Natural killer cell treated with Interleukin-12 subunit alpha and Interleukin-12 subunit beta and Interleukin-15 and Interleukin-18, amount 100 ng/mL, for 72 hours (primary cell): ENCODE measurements at regions not wholly inside any gene's neighbourhood (a gene's known extent, or its start where the extent isn't known, plus 50 kb on each side); places are given as distances from the start of the nearest gene placed in this dataset.
"Not testable (repeated sequence)": the region's sequence is repeated elsewhere in the genome, so short reads cannot be mapped to it uniquely, and the experiment has no call there.

Experiments used
- ATAC-seq, 2 donors: fragments of 150-1000 bp; cut with Tn5 transposase in 1 of 2; sonication (Bioruptor Pico), chemical (Tn5 transposase) in 1 of 2; 2 replicates each; pipeline ENCODE4 v1.10.0; 2021
- DNase-seq: peaks from one replicate; pipeline ENCODE4 v3.0.0; 2022; ENCODE audit warnings: low spot score
- H3K27ac Mint-ChIP-seq, 2 donors: 1 replicate in 1 of 2; 2 replicates in 1 of 2; pipeline ENCODE4 v1.8.0; 2022; ENCODE audit warnings: mixed read lengths in 2 of 2, mild to moderate bottlenecking in 1 of 2, moderate library complexity in 1 of 2
- H3K27me3 Mint-ChIP-seq, 2 donors: 1 replicate in 1 of 2; 2 replicates in 1 of 2; pipeline ENCODE4 v1.8.0; 2022; ENCODE audit warnings: mixed read lengths in 2 of 2
- H3K36me3 Mint-ChIP-seq: one replicate; pipeline ENCODE4 v1.8.0; 2022; ENCODE audit warnings: mixed read lengths
- H3K4me1 Mint-ChIP-seq, 2 donors: 1 replicate in 1 of 2; 2 replicates in 1 of 2; pipeline ENCODE4 v1.8.0; 2022; ENCODE audit warnings: low read depth in 2 of 2, mixed read lengths in 2 of 2, mild to moderate bottlenecking in 1 of 2
- H3K4me3 Mint-ChIP-seq: one replicate; pipeline ENCODE4 v1.8.0; 2022; ENCODE audit warnings: mixed read lengths
- H3K9me3 Mint-ChIP-seq: 2 replicates; pipeline ENCODE4 v1.8.0; 2022; ENCODE audit warnings: mixed read lengths

GRCh38 chr6:114998492-114998891, 655.7 kb upstream of the HS3ST5 start:
- DNase-seq (no peak), ATAC-seq (no peak)
- H3K36me3 Mint-ChIP-seq: peaks cover 5% of the 10 kb centered on the region
- H3K4me3 Mint-ChIP-seq: peak overlapping the region; percentile 61
- H3K27ac Mint-ChIP-seq: peak overlapping the region in 1 of 2 donors; percentile 55
- H3K9me3 Mint-ChIP-seq: peaks cover 27% of the 10 kb centered on the region
- no peaks in the 10 kb centered on the region for H3K27me3 Mint-ChIP-seq
- peaks cover 0 to 6% of the 10 kb centered on the region in 2 donors for H3K4me1 Mint-ChIP-seq

DNA sequence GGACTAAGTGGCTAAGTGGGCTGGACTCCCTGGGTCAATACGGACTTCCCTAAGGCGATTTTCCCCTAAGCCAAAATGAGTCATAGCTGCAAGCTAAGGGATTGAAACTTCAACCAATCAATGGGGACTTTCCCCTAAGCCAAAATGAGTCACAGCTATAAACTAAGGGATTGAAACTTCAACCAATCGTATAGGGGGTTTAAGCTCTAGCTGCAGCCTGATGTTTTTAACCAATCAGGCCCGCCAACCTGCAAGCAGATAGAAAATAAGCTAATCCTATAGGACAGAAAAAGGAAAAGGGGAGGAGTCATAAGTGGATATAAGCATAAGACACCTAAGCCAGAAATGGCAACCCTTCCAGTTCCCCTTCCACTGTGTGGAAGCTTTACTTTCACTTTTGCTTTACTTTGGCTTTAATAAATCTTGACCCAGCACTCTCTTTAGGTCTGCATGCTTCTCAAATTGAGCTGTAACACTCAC, 655.0 kb upstream of the HS3ST5 start:
- ATAC-seq (peak; percentile 66 to 70), DNase-seq (no peak)
- Mint-ChIP-seq H3K4me3 (peak overlapping the region; percentile 61), H3K27me3 (no peaks in the 10 kb centered on the region), H3K27ac (peak overlapping the region in 1 of 2 donors; percentile 55), H3K4me1 (peaks cover 0 to 6% of the 10 kb centered on the region in 2 donors), H3K36me3 (peaks cover 5% of the 10 kb centered on the region), H3K9me3 (peaks cover 24% of the 10 kb centered on the region)

GRCh38 chr6:114995526-114995925, 652.7 kb upstream of the HS3ST5 start:
- peaks cover under 1% of the 10 kb centered on the region for H3K36me3 Mint-ChIP-seq
- no peaks in the 10 kb centered on the region for H3K4me1 Mint-ChIP-seq
- no peak for DNase-seq
- no peaks in the 10 kb centered on the region for H3K27me3 Mint-ChIP-seq
- H3K4me3 Mint-ChIP-seq: no peak overlapping the region
- H3K9me3 Mint-ChIP-seq: peaks cover 16% of the 10 kb centered on the region
- no peak for ATAC-seq
- no peak overlapping the region for H3K27ac Mint-ChIP-seq

GRCh38 chr6:114989279-114989964, 646.6 kb upstream of the HS3ST5 start:
- Mint-ChIP-seq H3K36me3 (peaks cover 10% of the 10 kb centered on the region), H3K4me3 (peak overlapping the region; percentile 24), H3K9me3 (peaks cover 25% of the 10 kb centered on the region), H3K27ac (peak overlapping the region; percentile 57 to 66), H3K4me1 (peaks cover 4 to 9% of the 10 kb centered on the region in 2 donors), H3K27me3 (no peaks in the 10 kb centered on the region)
- DNase-seq (no peak), ATAC-seq (peak; percentile 80 to 90)

DNA sequence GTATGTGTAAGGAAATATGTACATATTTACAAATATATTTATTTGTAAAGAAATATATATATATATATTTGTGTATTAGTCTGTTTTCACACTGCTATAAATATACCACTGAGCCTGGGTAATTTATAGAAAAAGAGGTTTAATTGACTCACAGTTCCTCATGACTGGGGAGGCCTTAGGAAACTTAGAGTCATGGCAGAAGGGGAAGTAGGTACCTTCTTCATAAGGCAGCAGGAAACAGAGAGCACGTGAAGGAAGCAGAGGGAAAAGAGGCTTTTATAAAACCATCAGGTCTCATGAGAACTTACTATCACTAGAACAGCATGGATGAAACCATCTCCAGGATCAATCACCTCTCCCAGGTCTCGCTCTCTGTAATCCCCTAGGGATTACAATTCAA, 644.5 kb upstream of the HS3ST5 start:
- no peak overlapping the region for H3K4me3 Mint-ChIP-seq
- no peak overlapping the region for H3K27ac Mint-ChIP-seq
- DNase-seq (no peak), ATAC-seq (no peak)
- peaks cover 10% of the 10 kb centered on the region for H3K36me3 Mint-ChIP-seq
- H3K4me1 Mint-ChIP-seq: peaks cover 4 to 9% of the 10 kb centered on the region in 2 donors
- peaks cover 24% of the 10 kb centered on the region for H3K9me3 Mint-ChIP-seq
- H3K27me3 Mint-ChIP-seq: no peaks in the 10 kb centered on the region

DNA sequence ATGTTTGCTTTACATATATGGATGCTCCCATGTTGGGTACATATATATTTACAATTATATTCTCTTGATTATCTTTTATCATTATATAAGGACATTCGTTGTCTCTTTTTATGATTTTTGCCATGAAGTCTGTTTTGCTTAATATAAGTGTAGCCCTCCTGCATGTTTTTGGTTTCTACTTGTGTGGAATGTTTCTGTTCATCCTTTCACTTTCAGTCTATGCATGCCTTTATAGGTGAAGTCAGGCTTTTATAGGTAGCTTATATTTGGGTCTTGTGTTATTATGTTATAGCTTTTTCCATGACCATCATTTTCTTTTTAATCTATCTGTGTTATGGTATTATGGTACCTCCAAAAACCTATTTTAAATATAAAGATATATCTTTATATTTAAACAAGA, 612.5 kb upstream of the HS3ST5 start:
- H3K36me3 Mint-ChIP-seq: peaks cover 5% of the 10 kb centered on the region
- ATAC-seq (no peak), DNase-seq (no peak)
- peaks cover 15% of the 10 kb centered on the region for H3K9me3 Mint-ChIP-seq
- H3K27me3 Mint-ChIP-seq: no peaks in the 10 kb centered on the region
- no peak overlapping the region for H3K4me3 Mint-ChIP-seq
- no peak overlapping the region for H3K27ac Mint-ChIP-seq
- H3K4me1 Mint-ChIP-seq: no peaks in the 10 kb centered on the region

DNA sequence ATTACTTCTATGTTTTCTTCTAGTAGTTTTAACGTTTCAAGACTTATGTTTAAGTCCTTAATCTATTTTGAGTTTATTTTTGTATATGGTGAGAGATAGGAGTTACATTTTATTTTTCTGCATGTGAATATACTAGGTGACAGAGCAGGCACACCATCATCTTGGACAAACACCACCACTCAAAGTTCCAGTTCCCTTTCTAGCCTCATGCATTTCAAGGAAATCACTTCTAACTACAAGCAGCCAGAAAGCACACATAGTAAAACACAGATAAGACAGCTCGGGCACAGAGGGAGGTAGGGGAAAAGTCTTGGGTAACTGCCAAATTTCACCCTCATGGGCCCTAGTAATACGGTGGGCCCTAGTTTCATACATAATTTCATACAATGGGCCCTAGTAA, 609.4 kb upstream of the HS3ST5 start:
- H3K9me3 Mint-ChIP-seq: peaks cover 8% of the 10 kb centered on the region

GRCh38 chr6:114945392-114945791, 602.6 kb upstream of the HS3ST5 start:
- no peaks in the 10 kb centered on the region for H3K4me1 Mint-ChIP-seq
- H3K27ac Mint-ChIP-seq: no peak overlapping the region
- H3K27me3 Mint-ChIP-seq: no peaks in the 10 kb centered on the region
- no peak overlapping the region for H3K4me3 Mint-ChIP-seq
- peaks cover 5% of the 10 kb centered on the region for H3K36me3 Mint-ChIP-seq
- ATAC-seq (no peak), DNase-seq (no peak)
- peaks cover 22% of the 10 kb centered on the region for H3K9me3 Mint-ChIP-seq

More for the DNA sequence above, 609.4 kb upstream of the HS3ST5 start:
- no peak overlapping the region for H3K27ac Mint-ChIP-seq
- H3K27me3 Mint-ChIP-seq: no peaks in the 10 kb centered on the region
- DNase-seq (no peak), ATAC-seq (no peak)
- no peaks in the 10 kb centered on the region for H3K4me1 Mint-ChIP-seq
- H3K36me3 Mint-ChIP-seq: no peaks in the 10 kb centered on the region
- no peak overlapping the region for H3K4me3 Mint-ChIP-seq

- H3K27ac Mint-ChIP-seq: no peak overlapping the region
- no peak for ATAC-seq
- no peaks in the 10 kb centered on the region for H3K4me1 Mint-ChIP-seq
- no peak overlapping the region for H3K4me3 Mint-ChIP-seq
- no peak for DNase-seq
- H3K27me3 Mint-ChIP-seq: no peaks in the 10 kb centered on the region
- peaks cover 19% of the 10 kb centered on the region for H3K9me3 Mint-ChIP-seq
- H3K36me3 Mint-ChIP-seq: no peaks in the 10 kb centered on the region
These were observed 598.3 kb upstream of the HS3ST5 start for GRCh38 chr6:114941078-114941477.

DNA sequence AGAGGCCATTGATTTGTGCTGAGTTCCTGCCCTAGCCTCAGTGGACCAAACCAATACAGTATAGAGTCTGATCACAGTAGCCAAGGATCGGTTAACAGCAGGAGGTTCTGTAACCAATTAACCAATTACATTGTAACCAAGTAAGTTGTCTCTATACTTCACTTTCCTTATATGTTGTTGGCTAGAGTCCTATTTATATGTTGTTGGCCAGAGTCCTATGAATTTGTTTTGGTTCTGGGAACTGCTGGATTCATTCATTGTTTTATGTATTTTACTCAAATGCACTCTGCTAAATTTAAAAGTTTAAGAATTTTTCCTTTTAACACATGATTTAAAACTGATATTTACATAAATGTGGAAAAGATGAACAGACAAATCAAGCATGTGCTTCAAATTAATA, 597.4 kb upstream of the HS3ST5 start:
- Mint-ChIP-seq H3K27ac (no peak overlapping the region), H3K4me1 (no peaks in the 10 kb centered on the region), H3K27me3 (no peaks in the 10 kb centered on the region), H3K4me3 (no peak overlapping the region), H3K36me3 (no peaks in the 10 kb centered on the region), H3K9me3 (peaks cover 21% of the 10 kb centered on the region)
- ATAC-seq (no peak), DNase-seq (no peak)

DNA sequence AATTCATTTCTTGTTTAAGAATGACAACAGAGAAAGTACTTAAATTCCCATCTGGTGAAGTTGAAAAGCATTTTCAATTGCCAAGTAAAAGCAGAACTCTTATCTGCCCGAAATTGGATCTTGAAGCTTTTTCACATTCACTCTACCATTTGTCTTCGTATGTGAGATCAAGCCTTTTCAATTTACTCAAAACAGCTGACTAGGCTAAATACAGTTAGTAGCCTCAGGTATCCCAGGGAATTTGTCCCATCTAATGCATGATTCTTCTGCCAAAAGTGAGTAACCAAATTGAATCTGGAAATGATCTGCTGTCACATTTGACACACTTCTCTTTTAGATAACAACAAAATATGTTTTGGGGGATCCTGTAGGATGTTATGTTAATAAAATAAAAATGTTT, 596.8 kb upstream of the HS3ST5 start:
- ATAC-seq (no peak), DNase-seq (no peak)
- Mint-ChIP-seq H3K4me1 (no peaks in the 10 kb centered on the region), H3K36me3 (no peaks in the 10 kb centered on the region), H3K27ac (no peak overlapping the region), H3K27me3 (no peaks in the 10 kb centered on the region), H3K4me3 (no peak overlapping the region), H3K9me3 (peaks cover 16% of the 10 kb centered on the region)

DNA sequence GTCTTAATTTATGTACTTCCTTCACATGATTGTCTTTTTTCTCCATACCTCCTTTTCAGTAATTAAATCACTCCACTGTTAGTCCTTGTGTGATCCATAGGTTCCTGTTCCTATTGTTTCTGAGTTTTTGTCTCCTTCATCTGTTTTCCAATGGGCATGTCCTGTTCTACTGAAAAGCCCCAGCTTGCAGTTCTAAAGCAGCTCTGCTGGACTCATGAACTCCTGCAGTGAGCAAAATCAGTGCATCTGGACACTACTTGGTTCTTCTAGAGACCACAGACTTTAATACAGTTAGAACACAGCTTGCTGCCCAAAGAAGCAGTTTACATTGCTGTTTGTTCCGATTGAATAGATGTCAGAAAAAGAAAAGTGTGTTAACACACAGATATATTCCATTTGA, 593.3 kb upstream of the HS3ST5 start:
- DNase-seq (no peak), ATAC-seq (no peak)
- Mint-ChIP-seq H3K36me3 (no peaks in the 10 kb centered on the region), H3K4me1 (no peaks in the 10 kb centered on the region), H3K27ac (no peak overlapping the region), H3K4me3 (no peak overlapping the region), H3K9me3 (peaks cover 15% of the 10 kb centered on the region), H3K27me3 (no peaks in the 10 kb centered on the region)

DNA sequence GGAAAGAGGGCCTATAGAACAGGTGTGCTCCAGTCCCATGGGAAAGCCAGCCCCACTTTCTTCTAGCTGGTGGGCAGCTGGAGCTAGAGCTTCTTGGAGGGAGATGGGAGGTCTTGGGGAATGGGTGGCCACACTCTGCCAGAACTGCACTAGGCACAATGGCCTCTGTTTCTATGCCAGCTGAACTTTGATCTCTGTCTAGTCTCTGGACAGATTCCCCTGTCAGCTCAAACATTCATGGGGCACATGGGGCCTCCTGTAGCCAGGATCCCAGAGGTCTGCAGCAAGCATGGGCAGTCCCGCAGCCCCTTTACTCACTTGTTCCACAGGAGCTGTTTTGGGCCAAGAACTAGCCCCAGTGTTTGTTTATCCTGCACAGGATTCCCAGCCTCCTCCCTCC, 591.3 kb upstream of the HS3ST5 start:
- peaks cover 15% of the 10 kb centered on the region for H3K9me3 Mint-ChIP-seq
- no peaks in the 10 kb centered on the region for H3K36me3 Mint-ChIP-seq
- no peak overlapping the region for H3K4me3 Mint-ChIP-seq
- no peaks in the 10 kb centered on the region for H3K4me1 Mint-ChIP-seq
- DNase-seq (no peak), ATAC-seq (no peak)
- H3K27ac Mint-ChIP-seq: no peak overlapping the region
- no peaks in the 10 kb centered on the region for H3K27me3 Mint-ChIP-seq

- not testable (repeated sequence) for H3K4me3 Mint-ChIP-seq, H3K27me3 Mint-ChIP-seq, H3K36me3 Mint-ChIP-seq, H3K27ac Mint-ChIP-seq, DNase-seq, ATAC-seq, H3K4me1 Mint-ChIP-seq
- H3K9me3 Mint-ChIP-seq: peaks cover 24% of the 10 kb centered on the region
These were observed 585.9 kb upstream of the HS3ST5 start for GRCh38 chr6:114928731-114929130.

DNA sequence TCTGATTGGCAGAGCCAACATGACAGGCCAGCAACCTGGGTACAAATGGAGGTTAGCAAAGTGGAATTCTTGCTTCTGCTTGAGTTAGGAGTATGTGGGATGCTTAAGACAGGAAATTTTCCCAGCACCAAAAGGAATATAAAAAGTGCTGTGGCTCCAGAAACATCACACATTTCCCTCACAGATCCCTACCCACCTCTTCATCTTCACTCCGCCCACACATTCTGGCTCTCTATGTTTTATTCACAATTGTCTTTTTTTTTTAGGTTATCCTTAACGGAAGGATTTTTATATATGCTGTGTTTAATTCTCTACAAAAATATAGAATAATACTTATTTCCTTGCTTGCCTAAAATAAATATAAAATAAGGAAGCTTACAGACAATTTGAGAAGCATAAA, 563.3 kb upstream of the HS3ST5 start:
- H3K36me3 Mint-ChIP-seq: peaks cover 5% of the 10 kb centered on the region
- no peak for DNase-seq
- ATAC-seq: no peak
- no peaks in the 10 kb centered on the region for H3K27me3 Mint-ChIP-seq
- no peaks in the 10 kb centered on the region for H3K4me1 Mint-ChIP-seq
- peaks cover 14% of the 10 kb centered on the region for H3K9me3 Mint-ChIP-seq
- no peak overlapping the region for H3K27ac Mint-ChIP-seq
- no peak overlapping the region for H3K4me3 Mint-ChIP-seq
